GM12875 (cell line): ENCODE measurements at regions not wholly inside any gene's neighbourhood (a gene's known extent, or its start where the extent isn't known, plus 50 kb on each side); places are given as distances from the start of the nearest gene placed in this dataset.

Experiments
- H3K4me3 ChIP-seq: one replicate; pipeline ENCODE4 v1.5.1; 2011; ENCODE audit warnings: low read depth, low read length, control low read depth
- CTCF ChIP-seq: IDR thresholded peaks from 2 replicates; pipeline ENCODE4 v1.5.1; 2011; ENCODE audit warnings: low read depth, mild to moderate bottlenecking, control low read depth, inconsistent platforms, low read length, moderate library complexity, borderline replicate concordance; ENCODE audit not compliant: insufficient read depth

DNA sequence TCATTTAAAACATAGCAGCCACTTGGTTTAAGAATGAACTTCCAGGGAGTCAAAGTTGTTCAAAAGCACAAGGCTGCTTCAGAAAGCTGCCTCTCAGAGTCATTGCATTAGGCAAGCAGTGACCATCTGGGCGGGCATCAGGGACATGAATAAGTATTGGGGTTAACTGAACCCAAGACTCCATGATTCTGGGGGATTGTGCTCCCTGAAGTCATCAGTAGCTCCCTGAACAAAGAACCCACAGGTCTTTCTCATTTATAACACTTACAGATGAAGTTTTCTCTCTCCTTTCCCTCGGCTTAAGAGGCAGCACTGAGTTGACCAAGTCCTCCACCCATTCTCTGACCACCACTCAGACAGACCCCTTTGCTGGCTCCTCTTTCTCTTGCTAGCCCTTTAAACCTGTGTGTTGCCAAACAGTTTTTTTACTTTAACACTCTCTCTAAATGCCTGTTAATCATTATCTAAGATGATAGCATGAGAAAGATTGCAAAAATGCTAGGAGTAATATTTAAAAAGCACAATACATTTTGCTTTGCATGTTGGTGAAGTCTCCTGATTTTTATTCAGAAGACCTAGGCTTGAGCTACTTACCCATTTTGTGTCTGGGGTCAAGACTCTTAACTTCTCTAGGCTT, 77.0 kb upstream of the ARHGAP29 start:
- no peak for TF ChIP-seq CTCF
- H3K4me3 ChIP-seq, result no peak overlapping the region

GRCh38 chr1:94310570-94311270, 73.3 kb upstream of the ARHGAP29 start:
- H3K4me3 ChIP-seq, result no peak overlapping the region
- no peak for TF ChIP-seq CTCF

- H3K4me3 ChIP-seq, result no peak overlapping the region
- TF ChIP-seq CTCF, result no peak
Observed at GRCh38 chr1:94309829-94310569, 72.6 kb upstream of the ARHGAP29 start.

GRCh38 chr1:94309216-94309615, 71.8 kb upstream of the ARHGAP29 start:
- H3K4me3 ChIP-seq, result no peak overlapping the region
- no peak for TF ChIP-seq CTCF

GRCh38 chr1:94306521-94306920, 69.1 kb upstream of the ARHGAP29 start:
- no peak for TF ChIP-seq CTCF
- no peak overlapping the region for H3K4me3 ChIP-seq

- H3K4me3 ChIP-seq, result no peak overlapping the region
- TF ChIP-seq CTCF, result no peak
Observed at GRCh38 chr1:94305704-94306103, 68.3 kb upstream of the ARHGAP29 start.
